Naive B cell (primary cell): ENCODE measurements at regions not wholly inside any gene's neighbourhood (a gene's known extent, or its start where the extent isn't known, plus 50 kb on each side); places are given as distances from the start of the nearest gene placed in this dataset.

ENCODE experiments used
- ATAC-seq, 2 donors: fragments of 150-1000 bp; cut with Tn5 transposase; 2 replicates each; pipeline ENCODE4 v1.10.0; 2021; ENCODE audit warnings: low read depth in 2 of 2, mild to moderate bottlenecking in 2 of 2, moderate library complexity in 2 of 2
- DNase-seq: peaks from one replicate; pipeline ENCODE4 v3.0.0; 2022
- H3K27ac Mint-ChIP-seq, 6 donors: one replicate each; pipeline ENCODE4 v1.8.0; 2020 to 2022; ENCODE audit warnings: mild to moderate bottlenecking in 6 of 6, mixed read lengths in 6 of 6, moderate library complexity in 5 of 6, inconsistent platforms in 2 of 6
- H3K27me3 Mint-ChIP-seq, 3 donors: one replicate each; pipeline ENCODE4 v1.8.0; 2021 to 2022; ENCODE audit warnings: mixed read lengths in 3 of 3, mild to moderate bottlenecking in 1 of 3
- H3K36me3 Mint-ChIP-seq, 2 donors: one replicate each; pipeline ENCODE4 v1.8.0; 2020 to 2022; ENCODE audit warnings: mixed read lengths in 2 of 2, inconsistent platforms in 1 of 2, mild to moderate bottlenecking in 1 of 2
- H3K4me1 Mint-ChIP-seq, 3 donors: one replicate each; pipeline ENCODE4 v1.8.0; 2020 to 2022; ENCODE audit warnings: mixed read lengths in 3 of 3, inconsistent platforms in 1 of 3, mild to moderate bottlenecking in 1 of 3, moderate library complexity in 1 of 3
- H3K4me3 Mint-ChIP-seq, 8 donors: one replicate each; pipeline ENCODE4 v1.8.0; 2020 to 2022; ENCODE audit warnings: mild to moderate bottlenecking in 8 of 8, mixed read lengths in 8 of 8, moderate library complexity in 8 of 8, inconsistent platforms in 2 of 8
- H3K9me3 Mint-ChIP-seq, 7 donors: one replicate each; pipeline ENCODE4 v1.8.0; 2020 to 2022; ENCODE audit warnings: mixed read lengths in 7 of 7, mild to moderate bottlenecking in 5 of 7, inconsistent platforms in 2 of 7, moderate library complexity in 1 of 7

DNA sequence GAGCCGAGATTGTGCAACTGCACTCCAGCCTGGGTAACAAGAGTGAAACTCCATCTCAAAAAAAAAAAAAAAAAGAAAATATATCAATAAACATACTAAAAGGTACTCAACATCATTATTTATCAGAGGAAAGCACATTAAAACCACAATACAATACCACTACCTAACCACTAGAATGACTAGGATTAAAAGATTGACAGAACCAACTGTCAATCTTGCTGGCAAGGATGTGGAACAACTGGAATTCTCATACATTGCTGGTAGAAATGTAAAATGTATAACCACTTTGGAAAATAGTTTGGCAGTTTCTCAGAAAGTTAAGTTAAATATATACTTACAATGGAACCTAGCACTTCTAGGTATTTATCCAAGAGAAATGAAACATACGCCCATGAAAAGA, 88.6 kb downstream of the B3GNT2 start:
- DNase-seq (no peak), ATAC-seq (no peak)
- Mint-ChIP-seq H3K36me3 (peaks cover 8 to 24% of the 10 kb centered on the region in 2 donors), H3K27ac (no peak overlapping the region), H3K27me3 (no peaks in the 10 kb centered on the region), H3K9me3 (peaks cover 7 to 29% (median 25%) of the 10 kb centered on the region in 7 donors), H3K4me3 (no peak overlapping the region), H3K4me1 (peaks cover 4 to 11% (median 10%) of the 10 kb centered on the region in 3 donors)

DNA sequence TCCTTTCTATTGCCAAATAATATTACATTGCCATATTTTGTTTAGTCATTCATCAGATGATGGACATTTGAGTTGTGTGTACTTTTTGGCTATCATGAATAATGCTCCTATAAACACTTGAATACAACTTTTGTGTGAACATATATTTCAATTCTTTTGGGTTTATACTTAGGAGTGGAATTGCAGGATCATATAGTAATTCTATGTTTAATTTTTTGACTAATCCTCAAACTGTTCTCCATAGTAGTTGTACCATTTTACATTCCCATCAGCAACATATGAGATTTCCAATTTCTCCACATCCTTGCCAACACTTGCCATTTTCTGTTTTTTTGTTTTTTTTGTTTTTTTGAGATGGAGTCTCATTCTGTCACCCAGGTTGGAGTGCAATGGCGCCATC, 87.2 kb downstream of the B3GNT2 start:
- no peak overlapping the region for H3K27ac Mint-ChIP-seq

GRCh38 chr2:62281663-62282062, 85.7 kb downstream of the B3GNT2 start:
- ATAC-seq (no peak), DNase-seq (no peak)

More for the DNA sequence above, 87.2 kb downstream of the B3GNT2 start:
- peaks cover 4 to 11% (median 10%) of the 10 kb centered on the region in 3 donors for H3K4me1 Mint-ChIP-seq
- H3K36me3 Mint-ChIP-seq = peaks cover 17 to 38% of the 10 kb centered on the region in 2 donors
- H3K9me3 Mint-ChIP-seq = peaks cover 7 to 40% (median 30%) of the 10 kb centered on the region in 7 donors
- ATAC-seq (no peak), DNase-seq (no peak)
- no peak overlapping the region for H3K4me3 Mint-ChIP-seq
- no peaks in the 10 kb centered on the region for H3K27me3 Mint-ChIP-seq

GRCh38 chr2:62277688-62278087, 81.8 kb downstream of the B3GNT2 start:
- ATAC-seq (no peak), DNase-seq (no peak)
- Mint-ChIP-seq H3K4me1 (no peaks in the 10 kb centered on the region), H3K27me3 (no peaks in the 10 kb centered on the region), H3K4me3 (no peak overlapping the region), H3K36me3 (peaks cover 17 to 37% of the 10 kb centered on the region in 2 donors), H3K27ac (no peak overlapping the region), H3K9me3 (peaks cover 7 to 32% (median 22%) of the 10 kb centered on the region in 7 donors)

More at GRCh38 chr2:62281663-62282062, 85.7 kb downstream of the B3GNT2 start:
- H3K9me3 Mint-ChIP-seq = peaks cover 10 to 54% (median 43%) of the 10 kb centered on the region in 7 donors
- H3K4me3 Mint-ChIP-seq = no peak overlapping the region
- no peak overlapping the region for H3K27ac Mint-ChIP-seq
- peaks cover 25 to 45% of the 10 kb centered on the region in 2 donors for H3K36me3 Mint-ChIP-seq
- H3K27me3 Mint-ChIP-seq = no peaks in the 10 kb centered on the region
- H3K4me1 Mint-ChIP-seq = peaks cover 0 to 3% (median 0%) of the 10 kb centered on the region in 3 donors
